HG03354 (cell line): ENCODE measurements at regions not wholly inside any gene's neighbourhood (a gene's known extent, or its start where the extent isn't known, plus 50 kb on each side); places are given as distances from the start of the nearest gene placed in this dataset.
"Not testable (repeated sequence)": the region's sequence is repeated elsewhere in the genome, so short reads cannot be mapped to it uniquely, and the experiment has no call there.

Experiments used
- ATAC-seq: cut with Tn5 transposase; IDR thresholded peaks from one replicate; pipeline ENCODE4 v1.9.1; 2021; ENCODE audit warnings: mild to moderate bottlenecking; ENCODE audit not compliant: unreplicated experiment, poor library complexity, severe bottlenecking

GRCh38 chr6:153331221-153331620 is 200.1 kb upstream of the RGS17 start:
- ATAC-seq = not testable (repeated sequence)

GRCh38 chr6:153328194-153328593 is 197.1 kb upstream of the RGS17 start:
- ATAC-seq = no peak

- no peak for ATAC-seq
Measured at GRCh38 chr6:153325661-153326060, 194.6 kb upstream of the RGS17 start.

- peak; percentile 81 for ATAC-seq
Measured at GRCh38 chr6:153312634-153313033, 181.6 kb upstream of the RGS17 start.

GRCh38 chr6:153309651-153310050 is 178.6 kb upstream of the RGS17 start:
- ATAC-seq = no peak

- ATAC-seq = no peak
Measured at GRCh38 chr6:153302133-153302532, 171.1 kb upstream of the RGS17 start.

GRCh38 chr6:153301602-153302001 is 170.5 kb upstream of the RGS17 start:
- ATAC-seq = no peak

- not testable (repeated sequence) for ATAC-seq
Measured at GRCh38 chr6:153282456-153282855, 151.4 kb upstream of the RGS17 start.

- ATAC-seq = no peak
Measured at GRCh38 chr6:153275997-153276396, 144.9 kb upstream of the RGS17 start.

- no peak for ATAC-seq
Measured at GRCh38 chr6:153272201-153272980, 141.3 kb upstream of the RGS17 start.

GRCh38 chr6:153263489-153263888 is 132.4 kb upstream of the RGS17 start:
- no peak for ATAC-seq

- no peak for ATAC-seq
Measured at GRCh38 chr6:153251326-153251725, 120.2 kb upstream of the RGS17 start.

GRCh38 chr6:153237670-153238069 is 106.6 kb upstream of the RGS17 start:
- no peak for ATAC-seq

GRCh38 chr6:153231048-153231646 is 100.1 kb upstream of the RGS17 start:
- ATAC-seq = peak; percentile 59

- no peak for ATAC-seq
Measured at GRCh38 chr6:153218184-153218792, 87.2 kb upstream of the RGS17 start.

GRCh38 chr6:153216789-153217188 is 85.7 kb upstream of the RGS17 start:
- no peak for ATAC-seq

GRCh38 chr6:153215242-153215641 is 84.2 kb upstream of the RGS17 start:
- ATAC-seq = no peak

- ATAC-seq = no peak
Measured at GRCh38 chr6:153214436-153214835, 83.4 kb upstream of the RGS17 start.

GRCh38 chr6:153210083-153210482 is 79.0 kb upstream of the RGS17 start:
- ATAC-seq = peak; percentile 96

GRCh38 chr6:153208706-153209105 is 77.6 kb upstream of the RGS17 start:
- no peak for ATAC-seq

GRCh38 chr6:153207617-153208016 is 76.5 kb upstream of the RGS17 start:
- ATAC-seq = no peak
